ENCODE measurements at regions not wholly inside any gene's neighbourhood (a gene's known extent, or its start where the extent isn't known, plus 50 kb on each side); places are given as distances from the start of the nearest gene placed in this dataset.

DNA sequence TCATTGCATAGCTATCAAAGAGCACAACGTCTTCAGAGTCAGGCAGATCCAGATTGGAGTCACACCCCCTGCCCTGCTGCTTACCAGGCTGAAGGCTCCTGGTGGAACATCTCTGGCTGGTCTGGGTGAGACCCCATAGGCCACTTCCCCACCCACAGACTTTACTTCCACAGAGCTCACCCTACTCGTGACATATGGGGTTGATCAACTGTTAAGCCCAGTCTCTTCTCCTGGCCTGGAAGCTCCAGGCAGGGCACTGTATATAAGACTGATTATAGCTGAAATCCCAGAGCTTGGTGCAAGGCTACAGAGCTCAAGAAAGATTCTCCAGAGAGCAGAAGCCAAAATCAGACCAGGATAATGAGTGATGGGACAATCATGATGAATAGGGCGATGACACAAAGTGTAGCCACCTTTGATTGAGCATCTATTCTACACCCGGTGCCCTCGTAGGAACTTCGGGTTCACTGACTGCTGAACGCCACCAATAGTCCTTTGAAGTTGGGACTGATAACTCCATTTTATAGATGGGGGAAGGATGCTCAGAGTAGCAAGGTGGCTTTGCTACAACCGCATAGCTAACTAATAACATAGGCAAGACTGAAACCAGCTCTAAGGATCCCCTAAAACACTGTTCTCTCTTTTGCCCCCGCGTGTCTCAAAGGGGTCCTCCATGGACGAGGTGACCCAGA is 287.8 kb downstream of the BCL11B start:
- no peaks in the 10 kb centered on the region for H3K27me3 Mint-ChIP-seq (ENCODE audit: low read depth)
- peak overlapping the region; percentile 97 for H3K27ac Mint-ChIP-seq
- peak overlapping the region; percentile 46 for H3K4me3 Mint-ChIP-seq
- peaks cover 53% of the 10 kb centered on the region for H3K4me1 Mint-ChIP-seq (ENCODE audit: low read depth)
- POLR2A ChIA-PET = interaction anchor here (0.6 to 2.1 kb wide), 6 partner anchors 10 to 580 kb away, joined by 3 to 11 read pairs (median 3); no protein-coding TSS in a partner anchor
- peaks cover 7% of the 10 kb centered on the region for H3K36me3 Mint-ChIP-seq (ENCODE audit: low read depth)
- no peak for ATAC-seq
- no peak for DNase-seq
- CTCF ChIA-PET = interaction anchor here (1.0 to 1.5 kb wide), 5 partner anchors 10 to 204 kb away, joined by 3 to 7 read pairs (median 4); no protein-coding TSS in a partner anchor
- peaks cover 4% of the 10 kb centered on the region for H3K9me3 Mint-ChIP-seq (ENCODE audit: insufficient read depth)

- H3K27ac Mint-ChIP-seq = peak overlapping the region; percentile 97
- CTCF ChIA-PET = interaction anchor here (1.0 to 1.5 kb wide), 4 partner anchors 9 to 204 kb away, joined by 3 to 7 read pairs (median 4); no protein-coding TSS in a partner anchor
- peaks cover 4% of the 10 kb centered on the region for H3K9me3 Mint-ChIP-seq (ENCODE audit: insufficient read depth)
- no peaks in the 10 kb centered on the region for H3K27me3 Mint-ChIP-seq (ENCODE audit: low read depth)
- H3K4me3 Mint-ChIP-seq = peak overlapping the region; percentile 46
- ATAC-seq (peak; percentile 99), DNase-seq (peak; percentile 90)
- POLR2A ChIA-PET = interaction anchor here (0.6 to 2.1 kb wide), 6 partner anchors 10 to 580 kb away, joined by 3 to 11 read pairs (median 3); no protein-coding TSS in a partner anchor
- peaks cover 53% of the 10 kb centered on the region for H3K4me1 Mint-ChIP-seq (ENCODE audit: low read depth)
- peaks cover 4% of the 10 kb centered on the region for H3K36me3 Mint-ChIP-seq (ENCODE audit: low read depth)
Measured at GRCh38 chr14:98984719-98985041, 287.3 kb downstream of the BCL11B start.

GRCh38 chr14:98993818-98994217 is 278.2 kb downstream of the BCL11B start:
- Mint-ChIP-seq H3K4me1 (ENCODE audit: low read depth) (peaks cover 26% of the 10 kb centered on the region), H3K27ac (peak overlapping the region; percentile 89), H3K36me3 (ENCODE audit: low read depth) (peaks cover 9% of the 10 kb centered on the region), H3K27me3 (ENCODE audit: low read depth) (no peaks in the 10 kb centered on the region), H3K4me3 (no peak overlapping the region), H3K9me3 (ENCODE audit: insufficient read depth) (no peaks in the 10 kb centered on the region)
- no peak for DNase-seq
- ATAC-seq = no peak
- POLR2A ChIA-PET = interaction anchor here (2.6 kb wide), 1 partner anchor 9 kb away, joined by 11 read pairs; no protein-coding TSS in a partner anchor
- CTCF ChIA-PET = interaction anchor here (1.8 to 2.5 kb wide), 2 partner anchors 9 to 10 kb away, joined by 4 to 7 read pairs; no protein-coding TSS in a partner anchor

DNA sequence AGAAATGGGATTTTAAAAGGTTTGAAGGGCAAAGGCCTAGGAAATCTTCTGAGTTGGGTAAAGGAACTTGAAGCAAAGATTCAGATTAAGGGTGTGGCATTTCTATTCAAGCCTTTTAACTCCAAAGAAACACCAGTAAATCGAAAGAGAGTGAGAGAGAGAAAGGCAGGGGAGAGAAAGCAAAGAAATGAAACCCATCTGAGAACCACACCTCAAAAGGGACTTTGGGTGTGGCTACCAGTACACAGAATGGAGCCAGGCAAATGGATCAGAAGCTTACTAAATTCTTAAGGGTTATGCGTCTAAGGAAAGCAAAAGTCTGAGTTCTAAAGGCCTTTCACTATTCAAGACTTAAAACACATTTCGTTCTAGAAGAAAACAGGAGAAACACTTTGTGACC is 277.4 kb downstream of the BCL11B start:
- Mint-ChIP-seq H3K4me1 (ENCODE audit: low read depth) (peaks cover 26% of the 10 kb centered on the region), H3K27me3 (ENCODE audit: low read depth) (no peaks in the 10 kb centered on the region), H3K27ac (peak overlapping the region; percentile 89), H3K36me3 (ENCODE audit: low read depth) (peaks cover 9% of the 10 kb centered on the region), H3K9me3 (ENCODE audit: insufficient read depth) (no peaks in the 10 kb centered on the region), H3K4me3 (peak overlapping the region; percentile 28)
- ChIA-PET POLR2A (interaction anchor here (0.6 to 2.6 kb wide), 2 partner anchors 10 to 179 kb away, joined by 10 to 11 read pairs; no protein-coding TSS in a partner anchor), CTCF (interaction anchor here (1.4 to 2.5 kb wide), 3 partner anchors 10 to 186 kb away, joined by 3 to 7 read pairs (median 4); no protein-coding TSS in a partner anchor)
- peak; percentile 37 for DNase-seq
- peak; percentile 76 for ATAC-seq

DNA sequence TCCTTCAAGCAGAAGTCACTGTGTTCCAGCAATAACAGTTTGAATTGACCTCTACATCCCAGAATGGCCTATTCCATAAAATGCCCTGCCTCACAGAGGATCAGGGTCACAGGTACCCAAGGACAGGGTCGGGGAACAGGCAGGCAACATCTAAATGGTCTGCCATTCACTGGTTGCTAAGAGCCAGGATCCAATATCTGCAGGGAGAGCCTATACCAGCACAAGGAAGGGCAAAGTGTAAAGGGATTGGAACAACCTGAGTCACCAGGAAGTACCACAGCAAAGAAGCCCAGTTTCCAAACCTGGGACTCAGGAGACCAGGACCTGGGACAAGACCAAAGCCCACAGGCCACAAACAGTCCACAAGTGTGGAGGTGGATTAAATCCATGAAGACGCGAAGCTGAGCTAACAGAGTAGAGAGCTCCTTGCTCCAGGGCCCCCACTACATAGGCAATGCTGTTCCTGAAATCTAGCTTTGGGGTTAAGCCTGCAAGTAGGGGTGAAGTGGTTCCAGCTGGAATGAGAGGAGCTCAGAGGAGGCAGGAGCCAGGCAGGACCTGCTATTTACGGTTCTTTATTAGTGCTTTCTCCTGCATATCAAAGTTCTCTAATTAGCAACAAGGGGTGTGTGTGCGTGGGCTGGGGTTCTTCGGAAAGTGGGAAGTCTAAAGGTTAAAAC is 274.3 kb downstream of the BCL11B start:
- Mint-ChIP-seq H3K27me3 (ENCODE audit: low read depth) (no peaks in the 10 kb centered on the region), H3K36me3 (ENCODE audit: low read depth) (peaks cover 9% of the 10 kb centered on the region), H3K27ac (no peak overlapping the region), H3K4me1 (ENCODE audit: low read depth) (peaks cover 26% of the 10 kb centered on the region), H3K9me3 (ENCODE audit: insufficient read depth) (no peaks in the 10 kb centered on the region), H3K4me3 (no peak overlapping the region)
- no peak for ATAC-seq
- ChIA-PET POLR2A (interaction anchor here (1.3 kb wide), 1 partner anchor 12 kb away, joined by 3 read pairs; no protein-coding TSS in a partner anchor), CTCF (interaction anchor here (1.1 kb wide), 1 partner anchor 13 kb away, joined by 3 read pairs; no protein-coding TSS in a partner anchor)
- no peak for DNase-seq

- ATAC-seq = no peak
- Mint-ChIP-seq H3K4me3 (no peak overlapping the region), H3K27ac (no peak overlapping the region), H3K4me1 (ENCODE audit: low read depth) (peaks cover 16% of the 10 kb centered on the region), H3K36me3 (ENCODE audit: low read depth) (no peaks in the 10 kb centered on the region), H3K9me3 (ENCODE audit: insufficient read depth) (no peaks in the 10 kb centered on the region), H3K27me3 (ENCODE audit: low read depth) (no peaks in the 10 kb centered on the region)
- POLR2A ChIA-PET = no interaction called here
- CTCF ChIA-PET = no interaction called here
- no peak for DNase-seq
Measured at GRCh38 chr14:98999345-98999744, 272.7 kb downstream of the BCL11B start.

GRCh38 chr14:98999901-99000300 is 272.1 kb downstream of the BCL11B start:
- POLR2A ChIA-PET = no interaction called here
- ATAC-seq (no peak), DNase-seq (no peak)
- CTCF ChIA-PET = no interaction called here
- Mint-ChIP-seq H3K27ac (no peak overlapping the region), H3K4me1 (ENCODE audit: low read depth) (peaks cover 11% of the 10 kb centered on the region), H3K27me3 (ENCODE audit: low read depth) (no peaks in the 10 kb centered on the region), H3K4me3 (no peak overlapping the region), H3K36me3 (ENCODE audit: low read depth) (no peaks in the 10 kb centered on the region), H3K9me3 (ENCODE audit: insufficient read depth) (no peaks in the 10 kb centered on the region)

GRCh38 chr14:99001241-99001640 is 270.8 kb downstream of the BCL11B start:
- Mint-ChIP-seq H3K27me3 (ENCODE audit: low read depth) (no peaks in the 10 kb centered on the region), H3K9me3 (ENCODE audit: insufficient read depth) (no peaks in the 10 kb centered on the region), H3K27ac (no peak overlapping the region), H3K4me1 (ENCODE audit: low read depth) (no peaks in the 10 kb centered on the region), H3K36me3 (ENCODE audit: low read depth) (no peaks in the 10 kb centered on the region), H3K4me3 (no peak overlapping the region)
- ChIA-PET CTCF (interaction anchor here (0.7 kb wide), 1 partner anchor 149 kb away, joined by 3 read pairs; no protein-coding TSS in a partner anchor), POLR2A (interaction anchor here (0.7 kb wide), 1 partner anchor 76 kb away, joined by 3 read pairs; no protein-coding TSS in a partner anchor)
- ATAC-seq (no peak), DNase-seq (no peak)

- H3K27me3 Mint-ChIP-seq (ENCODE audit: low read depth) = no peaks in the 10 kb centered on the region
- no peak overlapping the region for H3K27ac Mint-ChIP-seq
- no peaks in the 10 kb centered on the region for H3K4me1 Mint-ChIP-seq (ENCODE audit: low read depth)
- H3K36me3 Mint-ChIP-seq (ENCODE audit: low read depth) = no peaks in the 10 kb centered on the region
- ATAC-seq (no peak), DNase-seq (no peak)
- no peak overlapping the region for H3K4me3 Mint-ChIP-seq
- CTCF ChIA-PET = interaction anchor here (1.2 kb wide), 1 partner anchor 71 kb away, joined by 3 read pairs; no protein-coding TSS in a partner anchor
- POLR2A ChIA-PET = no interaction called here
- H3K9me3 Mint-ChIP-seq (ENCODE audit: insufficient read depth) = no peaks in the 10 kb centered on the region
Measured at GRCh38 chr14:99003646-99004045, 268.4 kb downstream of the BCL11B start.

DNA sequence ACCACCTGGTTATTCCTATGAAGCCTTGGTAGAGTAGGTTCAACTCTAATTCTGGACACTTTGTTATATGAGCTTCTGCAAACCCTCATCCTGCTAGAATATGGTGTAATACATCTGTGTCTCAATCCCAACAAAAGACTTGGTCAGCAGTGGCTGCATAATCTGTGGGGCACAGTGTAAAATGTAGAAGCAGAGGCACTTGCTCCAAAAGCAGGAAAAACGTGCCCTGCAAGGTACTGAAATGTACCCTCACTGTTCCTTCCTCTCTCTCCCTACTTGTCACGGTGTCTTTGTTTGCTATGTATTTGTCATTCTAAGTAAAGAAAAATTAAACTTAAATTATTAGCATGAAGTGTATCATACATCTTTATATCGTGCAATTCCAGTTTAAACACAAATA is 267.9 kb downstream of the BCL11B start:
- H3K9me3 Mint-ChIP-seq (ENCODE audit: insufficient read depth) = no peaks in the 10 kb centered on the region
- POLR2A ChIA-PET = no interaction called here
- no peak overlapping the region for H3K27ac Mint-ChIP-seq
- no peak for DNase-seq
- H3K4me3 Mint-ChIP-seq = no peak overlapping the region
- H3K27me3 Mint-ChIP-seq (ENCODE audit: low read depth) = no peaks in the 10 kb centered on the region
- H3K4me1 Mint-ChIP-seq (ENCODE audit: low read depth) = no peaks in the 10 kb centered on the region
- no peaks in the 10 kb centered on the region for H3K36me3 Mint-ChIP-seq (ENCODE audit: low read depth)
- ATAC-seq = no peak
- CTCF ChIA-PET = interaction anchor here (1.2 kb wide), 1 partner anchor 72 kb away, joined by 3 read pairs; no protein-coding TSS in a partner anchor

GRCh38 chr14:99006276-99006675 is 265.7 kb downstream of the BCL11B start:
- DNase-seq (no peak), ATAC-seq (no peak)
- Mint-ChIP-seq H3K27ac (no peak overlapping the region), H3K27me3 (ENCODE audit: low read depth) (no peaks in the 10 kb centered on the region), H3K4me1 (ENCODE audit: low read depth) (peaks cover 9% of the 10 kb centered on the region), H3K4me3 (no peak overlapping the region), H3K9me3 (ENCODE audit: insufficient read depth) (peaks cover 8% of the 10 kb centered on the region), H3K36me3 (ENCODE audit: low read depth) (peaks cover 3% of the 10 kb centered on the region)
- ChIA-PET POLR2A (no interaction called here), CTCF (no interaction called here)

GRCh38 chr14:99007795-99008194 is 264.2 kb downstream of the BCL11B start:
- peaks cover 3% of the 10 kb centered on the region for H3K36me3 Mint-ChIP-seq (ENCODE audit: low read depth)
- H3K4me3 Mint-ChIP-seq = no peak overlapping the region
- no peaks in the 10 kb centered on the region for H3K27me3 Mint-ChIP-seq (ENCODE audit: low read depth)
- DNase-seq = no peak
- H3K27ac Mint-ChIP-seq = no peak overlapping the region
- ChIA-PET POLR2A (no interaction called here), CTCF (no interaction called here)
- no peak for ATAC-seq
- H3K9me3 Mint-ChIP-seq (ENCODE audit: insufficient read depth) = peaks cover 8% of the 10 kb centered on the region
- peaks cover 9% of the 10 kb centered on the region for H3K4me1 Mint-ChIP-seq (ENCODE audit: low read depth)

Data from activated CD8-positive, alpha-beta T cell treated with anti-CD3 and anti-CD28 coated beads, Interleukin-2, amount 10 ng/mL, durations not matched to agents 7 days and 5 days (primary cell).